Esophagus squamous epithelium (tissue), 5 donors: ENCODE measurements at regions not wholly inside any gene's neighbourhood (a gene's known extent, or its start where the extent isn't known, plus 50 kb on each side); places are given as distances from the start of the nearest gene placed in this dataset.
A peak's percentile ranks its signal among the peaks of the same experiment; 100 is the strongest.

ENCODE experiments used
- DNase-seq: peaks from one replicate; lab custom pipeline; 2025; lab: John Stamatoyannopoulos, UW
- H3K27ac ChIP-seq, 4 donors: fragments of 200-600 bp; sonication (generic); one replicate each; pipeline ENCODE4 v1.5.1; 2016 to 2019; ENCODE audit warnings: mild to moderate bottlenecking in 1 of 4
- H3K27me3 ChIP-seq, 4 donors: fragments of 200-600 bp; sonication (generic); 1 replicate in 3 of 4; 2 replicates in 1 of 4; pipeline versions ENCODE4 v1.5.1 to v1.6.0; 2017 to 2021; ENCODE audit warnings: antibody characterized with exemption in 1 of 4
- H3K36me3 ChIP-seq, 3 donors: fragments of 200-600 bp; sonication (generic); one replicate each; pipeline ENCODE4 v1.5.1; 2016 to 2019
- H3K4me1 ChIP-seq, 3 donors: fragments of 200-600 bp; sonication (generic); one replicate each; pipeline ENCODE4 v1.5.1; 2017 to 2019
- H3K4me3 ChIP-seq, 4 donors: fragments of 200-600 bp; sonication (generic); 1 replicate in 3 of 4; 2 replicates in 1 of 4; pipeline ENCODE4 v1.5.1; 2016 to 2019; ENCODE audit warnings: mild to moderate bottlenecking in 2 of 4, moderate library complexity in 1 of 4
- H3K9me3 ChIP-seq, 3 donors: fragments of 200-600 bp; sonication (generic); one replicate each; pipeline ENCODE4 v1.5.1; 2016 to 2019
- CTCF ChIP-seq, 6 experiments: fragments of 450-650 bp in 4 of 6; fragments of 200-600 bp in 2 of 6; sonication (generic) in 2 of 6; IDR thresholded peaks; one replicate each; pipeline ENCODE4 v1.5.1; 2016 to 2019; ENCODE audit warnings: antibody characterized with exemption in 6 of 6, mild to moderate bottlenecking in 4 of 6, moderate library complexity in 4 of 6
- POLR2A ChIP-seq, 4 donors: fragments of 450-650 bp; IDR thresholded peaks; one replicate each; pipeline ENCODE4 v1.6.1; 2017; ENCODE audit warnings: antibody characterized with exemption in 4 of 4, mild to moderate bottlenecking in 4 of 4, moderate library complexity in 3 of 4
- WGBS, 2 donors: methylation state at CpG; one replicate each; pipeline ENCODE4 v1.1.5; 2018; 5-methylcytosine and 5-hydroxymethylcytosine counted together
- intact Hi-C: fragments of 100-400 bp; cut with DNase I; formaldehyde crosslinking; loops from one replicate; pipeline ENCODE4 v1.15.0; 2022
- donor health status: DM: yes; HTN: yes; CAD: no.

- Histone ChIP-seq H3K36me3 (no peaks in the 10 kb centered on the region), H3K9me3 (no peaks in the 10 kb centered on the region), H3K27me3 (no peaks in the 10 kb centered on the region), H3K27ac (no peak overlapping the region), H3K4me3 (no peak overlapping the region), H3K4me1 (peaks cover 6 to 15% (median 6%) of the 10 kb centered on the region in 3 donors)
- WGBS, 2 donors, result 90 to 92% methylated on average over 15 of the region's 16 CpGs
- no peak for DNase-seq
- intact Hi-C loops, result no loop called here
- TF ChIP-seq POLR2A (IDR thresholded peaks at IDR 0.05), result no peak
- TF ChIP-seq CTCF (IDR thresholded peaks at IDR 0.05), result no peak
Observed at GRCh38 chr6:14918200-14918907, 327.5 kb upstream of the JARID2 start.

GRCh38 chr6:14919038-14919670, 326.7 kb upstream of the JARID2 start:
- 72 to 74% methylated on average over 9 of the region's 9 CpGs for whole genome bisulfite sequencing, 2 donors
- no peaks in the 10 kb centered on the region for H3K36me3 ChIP-seq
- no peak for DNase-seq
- TF ChIP-seq POLR2A (IDR thresholded peaks at IDR 0.05), result no peak
- no peak for TF ChIP-seq CTCF (IDR thresholded peaks at IDR 0.05)
- no peak overlapping the region for H3K4me3 ChIP-seq
- H3K4me1 ChIP-seq, result peaks cover 6 to 15% (median 6%) of the 10 kb centered on the region in 3 donors
- no peaks in the 10 kb centered on the region for H3K27me3 ChIP-seq
- H3K9me3 ChIP-seq, result no peaks in the 10 kb centered on the region
- intact Hi-C loops, result no loop called here
- H3K27ac ChIP-seq, result no peak overlapping the region

GRCh38 chr6:14920276-14920675, 325.6 kb upstream of the JARID2 start:
- Histone ChIP-seq H3K4me3 (no peak overlapping the region), H3K9me3 (no peaks in the 10 kb centered on the region), H3K36me3 (no peaks in the 10 kb centered on the region), H3K4me1 (peaks cover 6 to 25% (median 10%) of the 10 kb centered on the region in 3 donors), H3K27me3 (no peaks in the 10 kb centered on the region), H3K27ac (peak overlapping the region in 2 of 4 donors; percentile 28 to 72)
- intact Hi-C loops, result no loop called here
- 80 to 92% methylated on average over 1 to 2 of the region's 2 CpGs for WGBS, 2 donors
- TF ChIP-seq CTCF (IDR thresholded peaks at IDR 0.05) (no peak), POLR2A (IDR thresholded peaks at IDR 0.05) (no peak)
- no peak for DNase-seq

- intact Hi-C loops, result no loop called here
Observed at GRCh38 chr6:14921170-14921569, 324.7 kb upstream of the JARID2 start.

More at GRCh38 chr6:14921170-14921569, 324.7 kb upstream of the JARID2 start:
- H3K36me3 ChIP-seq, result no peaks in the 10 kb centered on the region
- H3K27ac ChIP-seq, result peak overlapping the region in 3 of 4 donors; percentile 36 to 74 (median 72)
- 45 to 61% methylated on average over 6 to 11 of the region's 11 CpGs for WGBS, 2 donors
- H3K27me3 ChIP-seq, result no peaks in the 10 kb centered on the region
- H3K4me1 ChIP-seq, result peaks cover 6 to 34% (median 12%) of the 10 kb centered on the region in 3 donors
- no peak for TF ChIP-seq CTCF (IDR thresholded peaks at IDR 0.05)
- TF ChIP-seq POLR2A (IDR thresholded peaks at IDR 0.05), result no peak
- DNase-seq, result no peak
- H3K4me3 ChIP-seq, result peak overlapping the region in 1 of 4 donors; percentile 16
- no peaks in the 10 kb centered on the region for H3K9me3 ChIP-seq
